T-cell (primary cell): ENCODE measurements at regions not wholly inside any gene's neighbourhood (a gene's known extent, or its start where the extent isn't known, plus 50 kb on each side); places are given as distances from the start of the nearest gene placed in this dataset.

ENCODE experiments used
- ATAC-seq, 4 experiments: fragments of 200-7000 bp in 3 of 4; fragments of 150-1000 bp in 1 of 4; cut with Tn5 transposase; replicated peaks in 1 of 4; 1 replicate in 3 of 4; 2 replicates in 1 of 4; pipeline ENCODE4 v1.10.0; 2021; ENCODE audit warnings: moderate library complexity in 3 of 4, mild to moderate bottlenecking in 2 of 4, moderate number of reproducible peaks in 1 of 4
- CTCF ChIA-PET, 2 donors: fragments of 300-600 bp; sonication (Branson Sonifier 250); formaldehyde crosslinking; loops; one replicate each; lab custom pipeline; 2022; ENCODE audit warnings: antibody characterized with exemption in 2 of 2; lab: Charles Lee
- POLR2A ChIA-PET, 2 donors: fragments of 300-600 bp; sonication (Branson Sonifier 250); formaldehyde crosslinking; loops; one replicate each; lab custom pipeline; 2022; ENCODE audit warnings: antibody characterized with exemption in 2 of 2; lab: Charles Lee
- DNase-seq, 35 experiments: peaks; one replicate each; pipeline versions ENCODE4 v3.0.0 to v3.0.0-alpha.2; 2013 to 2023
- H3K27ac ChIP-seq: one replicate; pipeline ENCODE4 v1.5.1; 2013; ENCODE audit warnings: low read length
- H3K27me3 ChIP-seq, 2 experiments: replicated peaks in 1 of 2; 1 replicate in 1 of 2; 2 replicates in 1 of 2; pipeline versions ENCODE4 v1.6.1 to v1.7.0; 2013; ENCODE audit warnings: low read length in 1 of 2, mixed read lengths in 1 of 2; ENCODE audit not compliant: control insufficient read depth in 2 of 2, insufficient read depth in 2 of 2; ENCODE audit errors: extremely low read depth in 1 of 2
- H3K36me3 ChIP-seq, 2 donors: 1 replicate in 1 of 2; 2 replicates in 1 of 2; pipeline versions ENCODE4 v1.6.1 to v1.7.0; 2013; ENCODE audit warnings: low read length in 1 of 2; ENCODE audit not compliant: control insufficient read depth in 2 of 2, insufficient read depth in 1 of 2; ENCODE audit errors: extremely low read depth in 1 of 2
- H3K4me1 ChIP-seq, 2 experiments: 1 replicate in 1 of 2; 2 replicates in 1 of 2; pipeline versions ENCODE4 v1.6.1 to v1.7.0; 2013; ENCODE audit warnings: low read length in 2 of 2, mixed read lengths in 1 of 2; ENCODE audit not compliant: insufficient read depth in 2 of 2, control insufficient read depth in 1 of 2; ENCODE audit errors: extremely low read depth in 1 of 2
- H3K4me3 ChIP-seq, 2 donors: 1 replicate in 1 of 2; 2 replicates in 1 of 2; pipeline versions ENCODE4 v1.5.1 to v1.7.0; 2013; ENCODE audit warnings: mild to moderate bottlenecking in 2 of 2, low read length in 1 of 2, moderate library complexity in 1 of 2; ENCODE audit not compliant: control insufficient read depth in 1 of 2; ENCODE audit errors: extremely low read depth in 1 of 2
- H3K9me3 ChIP-seq: 2 replicates; pipeline ENCODE4 v1.7.0; 2013
- H3K27ac Mint-ChIP-seq, 2 donors: one replicate each; pipeline ENCODE4 v1.8.0; 2020 to 2021; ENCODE audit warnings: mild to moderate bottlenecking in 2 of 2, mixed read lengths in 2 of 2
- H3K27me3 Mint-ChIP-seq, 2 donors: one replicate each; pipeline ENCODE4 v1.8.0; 2021 to 2022; ENCODE audit warnings: mixed read lengths in 2 of 2
- H3K36me3 Mint-ChIP-seq: one replicate; pipeline ENCODE4 v1.8.0; 2021; ENCODE audit warnings: mixed read lengths
- H3K4me1 Mint-ChIP-seq, 3 donors: one replicate each; pipeline ENCODE4 v1.8.0; 2020 to 2022; ENCODE audit warnings: mixed read lengths in 3 of 3, mild to moderate bottlenecking in 1 of 3
- H3K4me3 Mint-ChIP-seq, 3 donors: one replicate each; pipeline ENCODE4 v1.8.0; 2020 to 2022; ENCODE audit warnings: mild to moderate bottlenecking in 3 of 3, mixed read lengths in 3 of 3, moderate library complexity in 3 of 3
- H3K9me3 Mint-ChIP-seq, 3 donors: one replicate each; pipeline ENCODE4 v1.8.0; 2020 to 2022; ENCODE audit warnings: mixed read lengths in 3 of 3
- WGBS: methylation state at CpG from one replicate; pipeline ENCODE4 v1.1.5; 2013; ENCODE audit warnings: missing lambda C conversion rate; ENCODE audit not compliant: insufficient coverage; 5-methylcytosine and 5-hydroxymethylcytosine counted together

DNA sequence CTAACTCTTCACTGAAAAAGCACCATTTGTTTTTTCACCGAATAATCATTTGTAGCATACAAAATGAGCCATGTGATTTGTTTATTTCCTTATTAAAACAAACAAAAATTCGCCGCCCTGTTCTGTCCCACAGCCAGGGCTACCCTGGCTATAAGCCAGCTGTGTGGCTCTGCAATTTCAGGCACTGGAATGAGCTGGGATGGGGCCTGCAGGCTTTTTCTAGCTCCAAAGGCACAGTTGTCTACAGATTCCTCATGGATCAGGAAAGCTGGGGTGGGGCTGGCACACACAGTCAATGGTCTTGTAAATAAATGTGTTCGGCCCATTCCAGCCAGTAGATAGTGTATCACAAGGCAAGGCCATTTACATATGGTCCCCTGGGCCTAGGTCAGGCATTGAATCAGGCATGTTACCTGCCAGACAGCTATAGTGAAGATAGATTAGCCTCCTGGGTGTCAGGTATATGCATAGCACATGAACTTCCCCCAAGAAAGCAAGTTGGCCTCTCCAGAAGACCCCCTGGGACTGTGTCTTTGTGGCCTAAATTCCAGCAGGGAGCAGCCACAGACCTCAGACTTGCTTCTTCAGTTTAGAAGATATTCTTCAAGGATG, 608.9 kb downstream of the MAFB start:
- Mint-ChIP-seq H3K4me3 (no peak overlapping the region), H3K4me1 (no peaks in the 10 kb centered on the region), H3K36me3 (no peaks in the 10 kb centered on the region), H3K27me3 (peaks cover 0 to 7% of the 10 kb centered on the region in 2 donors), H3K27ac (no peak overlapping the region), H3K9me3 (peaks cover 3 to 6% (median 3%) of the 10 kb centered on the region in 3 donors)
- Histone ChIP-seq H3K9me3 (no peaks in the 10 kb centered on the region), H3K27ac (no peak overlapping the region), H3K4me1 (no peaks in the 10 kb centered on the region), H3K36me3 (no peaks in the 10 kb centered on the region), H3K4me3 (no peak overlapping the region), H3K27me3 (peaks cover 0 to 3% of the 10 kb centered on the region in 2 experiments)
- ChIA-PET CTCF (no interaction called here), POLR2A (no interaction called here)
- DNase-seq (no peak), ATAC-seq (no peak)
- 88% methylated on average over 1 of the region's 4 CpGs for WGBS

DNA sequence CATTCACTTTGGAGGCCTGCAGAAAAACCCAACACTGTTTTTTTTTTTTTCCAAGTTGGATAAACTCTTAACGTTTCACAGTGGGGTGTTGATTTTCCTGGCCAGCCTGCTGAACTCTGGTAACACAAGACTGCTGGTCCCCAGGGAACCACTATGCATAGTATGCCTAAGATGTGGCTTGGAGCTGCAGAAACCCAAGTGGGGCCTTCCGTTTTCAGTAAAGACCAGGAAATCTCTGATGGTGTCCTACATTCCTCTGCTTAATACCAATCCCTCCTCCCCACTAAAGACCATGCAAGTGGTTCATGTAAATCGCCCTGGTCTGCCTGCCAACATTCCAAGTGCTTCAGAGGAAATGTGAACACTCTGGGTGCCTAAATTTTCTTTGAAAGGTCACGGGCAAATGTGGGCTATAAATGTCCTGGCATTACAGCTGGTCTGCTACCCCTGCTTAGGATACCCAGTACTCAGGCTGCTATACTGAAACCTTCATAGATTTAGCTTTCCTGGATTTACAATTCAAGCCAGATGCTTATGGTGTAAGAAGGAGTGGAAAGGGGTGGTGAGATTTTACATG, 615.4 kb downstream of the MAFB start:
- ChIA-PET POLR2A (no interaction called here), CTCF (no interaction called here)
- Histone ChIP-seq H3K4me3 (no peak overlapping the region), H3K36me3 (no peaks in the 10 kb centered on the region), H3K27ac (no peak overlapping the region), H3K9me3 (no peaks in the 10 kb centered on the region), H3K27me3 (no peaks in the 10 kb centered on the region), H3K4me1 (no peaks in the 10 kb centered on the region)
- ATAC-seq (no peak), DNase-seq (no peak)
- Mint-ChIP-seq H3K4me3 (no peak overlapping the region), H3K9me3 (peaks cover 6 to 12% (median 7%) of the 10 kb centered on the region in 3 donors), H3K27me3 (no peaks in the 10 kb centered on the region), H3K36me3 (no peaks in the 10 kb centered on the region), H3K27ac (no peak overlapping the region), H3K4me1 (no peaks in the 10 kb centered on the region)
- WGBS, result 78% methylated on average over 3 of the region's 4 CpGs

DNA sequence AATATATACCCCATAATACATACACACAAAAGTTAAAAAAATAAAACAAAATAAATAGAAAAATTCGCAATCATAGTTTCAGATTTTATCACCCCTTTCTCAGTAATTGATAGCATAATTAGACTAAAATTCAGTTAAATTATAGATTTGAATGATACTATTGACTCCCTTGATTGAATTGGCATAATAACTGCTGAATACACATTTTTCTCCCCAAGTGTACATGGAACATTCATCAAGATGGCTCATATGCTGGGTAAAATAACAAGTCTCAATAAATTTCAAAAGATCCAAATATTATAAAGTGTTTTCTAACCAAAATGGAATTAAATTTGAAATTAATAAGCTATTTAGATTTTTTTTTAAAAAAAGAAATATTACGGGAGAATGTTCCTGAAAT, 616.1 kb downstream of the MAFB start:
- ChIA-PET CTCF (no interaction called here), POLR2A (no interaction called here)
- no peak overlapping the region for H3K27ac ChIP-seq
- H3K36me3 Mint-ChIP-seq, result no peaks in the 10 kb centered on the region
- no peaks in the 10 kb centered on the region for H3K27me3 ChIP-seq
- H3K36me3 ChIP-seq, result no peaks in the 10 kb centered on the region
- H3K9me3 Mint-ChIP-seq, result peaks cover 8 to 19% (median 13%) of the 10 kb centered on the region in 3 donors
- no peak overlapping the region for H3K27ac Mint-ChIP-seq
- H3K27me3 Mint-ChIP-seq, result no peaks in the 10 kb centered on the region
- H3K4me3 Mint-ChIP-seq, result no peak overlapping the region
- WGBS, result no CpG with 5 or more reads among the region's 2 CpGs
- no peak for DNase-seq
- no peak for ATAC-seq
- no peaks in the 10 kb centered on the region for H3K4me1 Mint-ChIP-seq
- H3K9me3 ChIP-seq, result no peaks in the 10 kb centered on the region
- no peak overlapping the region for H3K4me3 ChIP-seq
- H3K4me1 ChIP-seq, result no peaks in the 10 kb centered on the region

DNA sequence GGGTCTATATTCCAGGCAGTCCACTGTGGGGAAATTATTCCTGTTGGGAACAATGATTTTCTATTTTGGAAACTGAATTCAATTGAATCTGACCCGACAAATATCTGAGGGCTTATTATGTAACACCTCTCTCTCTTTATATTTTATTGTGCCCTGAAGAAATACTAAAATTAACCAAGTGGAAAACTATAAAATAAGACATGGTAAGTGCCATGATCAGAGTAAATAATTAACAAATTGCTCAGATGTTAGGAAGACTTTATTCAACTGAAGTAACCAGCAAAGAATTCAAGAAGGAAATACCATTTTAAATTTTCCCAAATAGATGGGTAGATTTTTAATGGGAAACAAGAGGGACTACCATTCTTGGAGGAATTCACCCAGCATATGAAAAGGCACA, 632.9 kb downstream of the MAFB start:
- peaks cover 2 to 3% of the 10 kb centered on the region in 2 donors for H3K27me3 Mint-ChIP-seq
- H3K4me1 ChIP-seq, result no peaks in the 10 kb centered on the region
- POLR2A ChIA-PET, result no interaction called here

DNA sequence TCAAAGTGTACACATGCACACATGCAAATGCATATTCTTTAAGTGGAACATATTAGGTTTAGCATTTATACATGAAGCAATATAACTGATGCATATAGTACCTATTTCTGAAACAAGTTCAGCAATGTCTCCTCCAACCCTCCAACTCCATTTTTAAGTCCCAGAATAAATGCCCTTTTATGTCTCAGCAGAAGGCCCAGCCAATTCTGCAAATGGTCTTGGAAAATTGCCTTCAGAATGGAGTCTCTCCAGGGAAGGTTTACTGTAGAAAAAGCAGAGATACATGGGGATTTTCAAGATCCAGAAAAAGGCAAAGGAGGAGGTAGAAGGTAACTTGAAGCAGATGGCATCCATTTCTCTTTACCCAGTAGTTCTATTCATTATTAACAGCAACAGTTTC, 633.3 kb downstream of the MAFB start:
- ATAC-seq (no peak), DNase-seq (no peak)
- Histone ChIP-seq H3K4me3 (no peak overlapping the region), H3K4me1 (no peaks in the 10 kb centered on the region), H3K36me3 (no peaks in the 10 kb centered on the region), H3K27me3 (no peaks in the 10 kb centered on the region), H3K27ac (no peak overlapping the region), H3K9me3 (no peaks in the 10 kb centered on the region)
- Mint-ChIP-seq H3K27me3 (peaks cover 2 to 3% of the 10 kb centered on the region in 2 donors), H3K4me3 (no peak overlapping the region), H3K4me1 (no peaks in the 10 kb centered on the region), H3K27ac (no peak overlapping the region), H3K9me3 (peaks cover 3 to 12% (median 4%) of the 10 kb centered on the region in 3 donors), H3K36me3 (no peaks in the 10 kb centered on the region)
- CTCF ChIA-PET, result no interaction called here
- POLR2A ChIA-PET, result no interaction called here

More for the DNA sequence above, 632.9 kb downstream of the MAFB start:
- Histone ChIP-seq H3K4me3 (no peak overlapping the region), H3K27me3 (no peaks in the 10 kb centered on the region), H3K27ac (no peak overlapping the region), H3K36me3 (no peaks in the 10 kb centered on the region), H3K9me3 (no peaks in the 10 kb centered on the region)
- H3K36me3 Mint-ChIP-seq, result no peaks in the 10 kb centered on the region
- no CpG with 5 or more reads among the region's 1 CpG for WGBS
- peaks cover 3 to 13% (median 4%) of the 10 kb centered on the region in 3 donors for H3K9me3 Mint-ChIP-seq
- H3K27ac Mint-ChIP-seq, result no peak overlapping the region
- CTCF ChIA-PET, result no interaction called here
- no peak for ATAC-seq
- H3K4me1 Mint-ChIP-seq, result no peaks in the 10 kb centered on the region
- DNase-seq, result no peak
- no peak overlapping the region for H3K4me3 Mint-ChIP-seq

DNA sequence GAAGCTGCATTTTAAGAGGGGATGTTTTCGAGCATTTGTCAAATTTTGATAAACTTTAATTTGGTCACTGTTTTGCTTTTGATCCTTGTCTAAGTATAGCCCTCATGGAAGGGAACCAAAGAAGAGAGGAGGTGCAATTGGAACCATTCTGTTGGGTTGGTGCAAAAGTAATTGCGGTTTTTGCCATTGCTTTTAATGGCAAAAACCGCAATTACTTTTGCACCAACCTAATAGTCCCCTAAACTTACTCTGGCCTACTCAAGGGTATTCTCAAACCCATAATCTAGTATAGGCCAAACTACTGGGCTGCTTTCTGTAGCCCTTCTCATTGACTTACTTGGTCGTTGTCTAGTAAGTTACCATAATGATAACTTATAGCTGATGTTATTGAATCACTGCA, 634.7 kb downstream of the MAFB start:
- peaks cover 2 to 3% of the 10 kb centered on the region in 2 donors for H3K27me3 Mint-ChIP-seq
- POLR2A ChIA-PET, result no interaction called here

More for the DNA sequence above, 634.7 kb downstream of the MAFB start:
- no peak overlapping the region for H3K27ac Mint-ChIP-seq
- H3K27ac ChIP-seq, result no peak overlapping the region
- no peaks in the 10 kb centered on the region for H3K27me3 ChIP-seq
- H3K9me3 ChIP-seq, result no peaks in the 10 kb centered on the region
- 60% methylated on average over 1 of the region's 4 CpGs for WGBS
- no peak for DNase-seq
- ATAC-seq, result no peak
- CTCF ChIA-PET, result no interaction called here
- no peaks in the 10 kb centered on the region for H3K4me1 ChIP-seq
- no peak overlapping the region for H3K4me3 Mint-ChIP-seq
- H3K36me3 Mint-ChIP-seq, result no peaks in the 10 kb centered on the region
- peaks cover 0 to 8% (median 0%) of the 10 kb centered on the region in 3 donors for H3K9me3 Mint-ChIP-seq
- H3K4me3 ChIP-seq, result no peak overlapping the region
- H3K36me3 ChIP-seq, result no peaks in the 10 kb centered on the region
- H3K4me1 Mint-ChIP-seq, result no peaks in the 10 kb centered on the region
